GM18517 (cell line): ENCODE measurements at regions not wholly inside any gene's neighbourhood (a gene's known extent, or its start where the extent isn't known, plus 50 kb on each side); places are given as distances from the start of the nearest gene placed in this dataset.

Source experiments
- ATAC-seq: cut with Tn5 transposase; IDR thresholded peaks from one replicate; pipeline ENCODE4 v1.9.1; 2021; ENCODE audit warnings: mild to moderate bottlenecking, moderate library complexity; ENCODE audit not compliant: unreplicated experiment

GRCh38 chr6:91611190-91611589 lies 1024.3 kb upstream of the MAP3K7 start:
- ATAC-seq, result no peak

GRCh38 chr6:91608428-91608827 lies 1021.6 kb upstream of the MAP3K7 start:
- ATAC-seq, result no peak

GRCh38 chr6:91606148-91606901 lies 1019.5 kb upstream of the MAP3K7 start:
- ATAC-seq, result no peak

GRCh38 chr6:91600561-91600960 lies 1013.7 kb upstream of the MAP3K7 start:
- no peak for ATAC-seq

DNA sequence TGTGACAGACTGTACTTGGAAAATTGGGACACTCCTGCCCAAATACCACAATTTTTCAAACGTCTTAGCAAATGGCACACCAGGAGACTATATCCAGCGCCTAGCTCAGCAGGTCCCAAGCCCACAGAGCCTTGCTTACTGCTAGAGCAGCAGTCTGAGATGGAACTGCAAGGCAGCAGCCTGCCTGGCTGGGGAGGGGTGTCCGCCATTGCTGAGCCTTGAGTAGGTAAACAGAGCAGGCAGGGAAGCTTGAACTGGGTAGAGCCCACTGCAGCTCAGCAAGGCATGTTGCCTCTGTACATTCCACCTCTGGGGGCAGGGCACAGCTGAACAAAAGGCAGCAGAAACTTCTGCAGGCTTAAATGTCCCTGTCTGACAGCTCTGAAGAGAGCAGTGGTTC lies 1003.3 kb upstream of the MAP3K7 start:
- no peak for ATAC-seq

DNA sequence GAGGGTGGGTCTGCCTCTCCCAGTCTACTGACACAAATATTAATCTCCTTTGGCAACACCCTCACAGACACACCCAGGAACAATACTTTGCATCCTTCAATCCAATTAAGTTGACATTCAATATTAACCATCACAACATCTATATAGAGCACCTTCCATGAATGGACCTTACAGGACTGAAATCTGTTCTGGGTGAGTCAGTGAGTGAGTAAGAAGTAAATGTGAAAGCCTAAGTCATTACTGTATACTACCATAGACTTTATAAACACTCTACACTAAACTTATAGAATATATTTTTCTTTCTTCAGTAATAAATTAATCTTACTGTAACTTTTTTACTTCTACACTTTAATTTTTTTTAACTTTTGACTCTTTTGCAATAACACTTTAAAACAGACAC lies 993.8 kb upstream of the MAP3K7 start:
- ATAC-seq, result no peak

DNA sequence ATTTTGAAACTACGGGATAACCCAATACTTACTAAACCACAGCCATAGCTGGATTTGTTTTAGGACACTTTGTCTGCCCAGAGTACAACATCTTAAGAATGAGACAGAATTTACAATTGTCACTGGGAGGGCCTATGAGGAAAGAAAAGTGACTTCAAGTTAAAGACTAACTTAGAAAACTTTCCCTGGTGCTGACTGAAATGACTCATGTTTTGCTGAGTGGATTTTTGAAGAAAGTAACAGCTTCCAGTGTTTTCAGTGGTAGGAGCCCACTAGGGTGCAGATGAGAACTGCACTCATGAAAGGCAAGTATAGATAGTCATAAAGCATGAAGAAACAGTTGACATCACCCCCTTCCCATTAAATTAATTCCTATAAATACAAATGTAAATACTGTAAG lies 988.2 kb upstream of the MAP3K7 start:
- peak; percentile 74 for ATAC-seq

DNA sequence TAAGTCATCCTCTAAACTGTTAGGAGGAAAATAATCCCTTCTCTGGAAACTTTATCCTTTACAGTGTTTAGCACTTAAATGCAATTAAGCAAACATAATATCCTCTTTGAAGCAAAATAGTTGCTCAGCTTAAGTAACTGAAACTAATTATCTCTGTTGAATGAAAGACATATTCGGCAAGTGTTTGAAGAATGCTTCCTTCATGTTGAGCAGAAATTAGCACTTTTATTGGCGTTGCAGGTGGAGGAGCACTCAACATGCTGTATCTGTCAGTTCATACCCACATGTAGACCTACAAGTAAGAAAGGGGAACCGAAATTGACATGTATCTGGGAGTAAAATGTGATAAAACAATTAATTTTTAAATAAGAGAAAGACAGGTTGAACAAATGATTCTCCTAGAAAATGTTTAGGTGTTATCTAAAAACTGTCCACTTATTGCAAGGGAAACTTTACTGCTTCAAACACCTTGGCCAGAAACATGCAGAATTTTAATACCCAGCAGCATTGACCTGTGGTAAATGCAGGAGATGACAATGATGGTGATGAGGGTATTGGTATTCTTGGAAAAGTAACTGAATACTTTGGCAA lies 987.0 kb upstream of the MAP3K7 start:
- ATAC-seq, result no peak

GRCh38 chr6:91572878-91573277 lies 986.0 kb upstream of the MAP3K7 start:
- no peak for ATAC-seq

- no peak for ATAC-seq
These were observed 982.2 kb upstream of the MAP3K7 start for GRCh38 chr6:91569071-91569470.

DNA sequence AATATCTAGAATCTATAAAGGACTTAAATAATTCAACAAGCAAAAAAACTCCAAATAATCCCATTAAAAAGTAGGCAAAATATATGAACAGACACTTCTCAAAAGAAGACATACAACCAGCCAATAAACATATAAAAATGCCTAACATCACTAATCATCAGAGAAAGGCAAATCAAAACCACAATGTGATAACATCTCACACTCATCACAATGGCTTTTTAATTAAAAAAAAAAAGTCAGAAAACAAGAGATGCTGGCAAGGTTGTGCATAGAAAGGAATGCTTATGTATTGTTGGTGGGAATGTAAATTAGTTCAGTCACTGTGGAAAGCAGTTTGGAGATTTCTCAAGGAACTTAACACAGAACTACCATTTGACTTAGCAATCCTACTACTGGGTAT lies 979.6 kb upstream of the MAP3K7 start:
- ATAC-seq, result no peak

DNA sequence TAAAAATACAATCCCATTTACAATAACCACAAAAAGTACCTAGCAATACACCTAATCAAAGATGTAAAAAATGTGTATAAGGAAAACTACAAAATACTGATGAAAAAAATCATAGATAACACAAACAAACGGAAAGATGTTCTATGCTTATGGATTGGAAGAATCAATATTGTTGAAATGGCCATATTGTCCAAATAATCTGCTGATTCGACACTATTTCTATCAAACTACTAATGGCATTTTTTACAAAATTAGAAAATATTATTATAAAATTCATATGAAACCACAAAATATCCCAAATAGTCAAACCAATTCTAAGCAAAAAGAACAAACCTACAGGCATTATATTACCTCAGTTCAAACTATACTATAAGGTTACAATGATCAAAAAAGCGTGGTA lies 978.3 kb upstream of the MAP3K7 start:
- no peak for ATAC-seq

- ATAC-seq, result no peak
These were observed 976.1 kb upstream of the MAP3K7 start for GRCh38 chr6:91562955-91563354.

GRCh38 chr6:91560409-91560808 lies 973.5 kb upstream of the MAP3K7 start:
- ATAC-seq, result no peak

DNA sequence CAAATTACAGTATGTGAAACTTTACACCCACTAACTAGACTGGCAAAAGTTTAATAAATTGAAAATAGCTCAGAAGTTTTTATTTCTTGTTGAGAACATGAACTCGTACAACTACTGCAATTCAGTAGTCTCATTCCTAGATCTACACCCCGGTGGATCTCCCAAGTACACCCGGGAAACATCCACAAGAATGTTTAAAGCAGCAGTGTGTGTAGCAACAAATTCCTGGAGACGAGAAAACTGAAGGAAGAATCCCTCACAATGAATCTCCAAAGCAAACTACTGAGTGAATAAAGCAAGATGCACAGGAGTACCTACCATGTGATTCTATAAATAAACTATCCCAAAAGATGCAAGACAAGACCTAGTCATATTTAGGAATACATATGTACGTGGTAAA lies 954.0 kb upstream of the MAP3K7 start:
- no peak for ATAC-seq

- ATAC-seq, result no peak
These were observed 952.6 kb upstream of the MAP3K7 start for GRCh38 chr6:91539456-91539855.

GRCh38 chr6:91538622-91539021 lies 951.8 kb upstream of the MAP3K7 start:
- ATAC-seq, result no peak

DNA sequence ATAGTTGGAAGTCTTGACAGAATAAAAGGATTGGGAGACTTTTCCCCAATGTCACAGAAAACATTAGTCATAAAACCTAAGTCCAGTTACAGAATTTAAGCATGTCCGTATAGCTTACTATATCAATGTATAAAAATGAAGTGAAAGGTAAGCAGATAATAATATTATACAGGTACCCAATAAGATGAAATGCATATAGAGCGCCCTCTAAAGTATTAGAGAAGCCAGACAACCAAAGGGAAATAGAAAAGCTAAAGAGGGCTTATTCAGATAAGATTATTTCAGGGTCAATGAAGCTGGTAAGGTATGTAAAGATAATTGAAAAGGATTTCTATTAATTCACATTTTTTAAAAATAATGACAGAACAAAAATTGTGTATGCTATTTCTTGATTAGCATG lies 947.7 kb upstream of the MAP3K7 start:
- no peak for ATAC-seq

DNA sequence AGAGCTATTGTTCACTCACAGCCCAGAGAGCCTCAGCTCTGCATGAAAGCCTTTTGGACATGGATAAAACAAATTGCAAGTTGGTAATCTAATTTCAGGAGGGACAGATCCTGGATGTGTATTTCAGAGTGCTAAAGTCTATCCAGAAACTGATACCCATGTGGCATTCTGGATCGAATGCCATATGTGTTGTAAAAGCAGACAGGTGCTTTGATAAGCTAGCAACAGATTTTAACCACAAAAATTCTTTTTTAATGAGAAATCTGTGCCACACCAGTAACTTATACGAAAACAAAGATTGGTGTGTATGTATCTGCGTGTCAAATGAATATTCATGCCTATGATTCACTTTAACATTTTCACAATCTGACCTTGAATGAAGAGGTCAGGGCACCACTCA lies 936.6 kb upstream of the MAP3K7 start:
- ATAC-seq, result no peak

DNA sequence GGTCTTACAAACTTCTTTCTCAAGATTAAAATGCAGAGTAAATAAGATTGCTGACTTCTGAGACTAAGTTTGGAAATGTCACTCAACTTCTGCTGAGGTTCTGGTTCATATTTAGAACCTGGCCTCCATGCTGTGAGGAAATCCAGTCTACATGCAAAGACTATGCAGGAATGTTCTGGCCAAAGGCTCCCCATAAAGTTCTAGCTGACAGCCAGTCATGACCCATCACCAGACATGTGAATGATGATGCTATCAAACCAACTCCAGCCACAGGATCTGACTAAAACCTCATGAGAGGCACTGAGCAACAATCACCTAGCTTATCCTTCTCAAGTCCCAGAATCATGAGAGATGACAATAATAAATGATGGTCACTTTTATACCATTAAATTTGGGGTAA lies 935.1 kb upstream of the MAP3K7 start:
- no peak for ATAC-seq

- ATAC-seq, result no peak
These were observed 922.8 kb upstream of the MAP3K7 start for GRCh38 chr6:91509711-91510110.

GRCh38 chr6:91509039-91509438 lies 922.2 kb upstream of the MAP3K7 start:
- ATAC-seq, result no peak

GRCh38 chr6:91506509-91506908 lies 919.6 kb upstream of the MAP3K7 start:
- no peak for ATAC-seq
